ENCODE measurements at regions not wholly inside any gene's neighbourhood (a gene's known extent, or its start where the extent isn't known, plus 50 kb on each side); places are given as distances from the start of the nearest gene placed in this dataset.

DNA sequence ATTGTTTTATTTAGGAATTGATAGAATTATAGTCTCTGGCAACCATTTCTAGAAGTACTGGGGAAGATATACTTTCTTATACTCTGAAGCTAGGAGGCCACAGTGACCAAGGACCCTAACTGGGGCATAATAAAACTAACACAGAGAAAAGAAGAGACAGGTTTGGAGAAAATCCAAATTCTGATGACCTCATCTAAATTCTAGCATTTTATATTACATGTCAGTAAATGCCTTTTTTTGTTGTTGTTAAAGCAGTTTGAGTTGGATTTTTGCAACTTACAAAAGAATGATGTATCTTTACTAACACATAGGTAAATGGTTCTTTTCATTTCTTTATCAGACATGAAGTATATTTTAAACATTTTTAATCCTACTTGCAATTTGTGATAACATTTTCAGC lies 933.3 kb downstream of the TMTC2 start:
- no peaks in the 10 kb centered on the region for H3K27me3 ChIP-seq (replicated peaks in 1 of 4; ENCODE audit: control extremely low read depth in 1 of 4, control insufficient read depth in 3 of 4, insufficient read depth in 4 of 4, low read length in 3 of 4)
- no peak overlapping the region for H3K4me3 ChIP-seq (ENCODE audit: control extremely low read depth in 1 of 5, extremely low read depth in 1 of 5, insufficient read depth in 1 of 5, low read depth in 2 of 5, low read length in 4 of 5)
- no peak overlapping the region for H3K27ac Mint-ChIP-seq
- no peaks in the 10 kb centered on the region for H3K79me2 ChIP-seq (ENCODE audit: control insufficient read depth, insufficient read depth, low read length)
- no peak overlapping the region for H3K27ac ChIP-seq (ENCODE audit: low read length in 2 of 2)
- no peaks in the 10 kb centered on the region for H3K4me1 ChIP-seq (ENCODE audit: control insufficient read depth in 2 of 2, insufficient read depth in 2 of 2, low read length in 2 of 2)
- peaks cover 5% of the 10 kb centered on the region for H3K9me3 Mint-ChIP-seq (ENCODE audit: insufficient read depth)
- ChIA-PET CTCF (no interaction called here), POLR2A (no interaction called here)
- H2AFZ ChIP-seq (ENCODE audit: insufficient read depth, low read depth, low read length, poor library complexity, severe bottlenecking): no peak overlapping the region
- TF ChIP-seq, protein P1, sequence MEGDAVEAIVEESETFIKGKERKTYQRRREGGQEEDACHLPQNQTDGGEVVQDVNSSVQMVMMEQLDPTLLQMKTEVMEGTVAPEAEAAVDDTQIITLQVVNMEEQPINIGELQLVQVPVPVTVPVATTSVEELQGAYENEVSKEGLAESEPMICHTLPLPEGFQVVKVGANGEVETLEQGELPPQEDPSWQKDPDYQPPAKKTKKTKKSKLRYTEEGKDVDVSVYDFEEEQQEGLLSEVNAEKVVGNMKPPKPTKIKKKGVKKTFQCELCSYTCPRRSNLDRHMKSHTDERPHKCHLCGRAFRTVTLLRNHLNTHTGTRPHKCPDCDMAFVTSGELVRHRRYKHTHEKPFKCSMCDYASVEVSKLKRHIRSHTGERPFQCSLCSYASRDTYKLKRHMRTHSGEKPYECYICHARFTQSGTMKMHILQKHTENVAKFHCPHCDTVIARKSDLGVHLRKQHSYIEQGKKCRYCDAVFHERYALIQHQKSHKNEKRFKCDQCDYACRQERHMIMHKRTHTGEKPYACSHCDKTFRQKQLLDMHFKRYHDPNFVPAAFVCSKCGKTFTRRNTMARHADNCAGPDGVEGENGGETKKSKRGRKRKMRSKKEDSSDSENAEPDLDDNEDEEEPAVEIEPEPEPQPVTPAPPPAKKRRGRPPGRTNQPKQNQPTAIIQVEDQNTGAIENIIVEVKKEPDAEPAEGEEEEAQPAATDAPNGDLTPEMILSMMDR (IDR thresholded peaks at IDR 0.05): no peak
- TF ChIP-seq EZH2 (IDR thresholded peaks at IDR 0.05; ENCODE audit: borderline replicate concordance, insufficient read depth, low read depth, low read length, poor library complexity, severe bottlenecking): no peak
- no peaks in the 10 kb centered on the region for H3K27me3 Mint-ChIP-seq
- intact Hi-C loops (cut with micrococcal nuclease): no loop called here
- no peaks in the 10 kb centered on the region for H3K36me3 ChIP-seq (replicated peaks in 1 of 2; ENCODE audit: control extremely low read depth in 1 of 2, control insufficient read depth in 1 of 2, extremely low read depth in 1 of 2, insufficient read depth in 2 of 2, low read length in 1 of 2)
- H4K20me1 ChIP-seq (ENCODE audit: control insufficient read depth, insufficient read depth, low read length, poor library complexity, severe bottlenecking): no peaks in the 10 kb centered on the region
- no peak overlapping the region for H3K4me2 ChIP-seq (replicated peaks; ENCODE audit: low read depth, low read length, poor library complexity, severe bottlenecking)
- H3K4me3 Mint-ChIP-seq: no peak overlapping the region
- ATAC-seq (ENCODE audit: low read depth) (no peak), DNase-seq (no peak)
- no peaks in the 10 kb centered on the region for H3K4me1 Mint-ChIP-seq
- no peaks in the 10 kb centered on the region for H3K9me3 ChIP-seq (ENCODE audit: control extremely low read depth in 1 of 3, control insufficient read depth in 2 of 3, insufficient read depth in 1 of 3, low read length in 2 of 3)
- H3K9ac ChIP-seq (ENCODE audit: low read length): no peak overlapping the region

DNA sequence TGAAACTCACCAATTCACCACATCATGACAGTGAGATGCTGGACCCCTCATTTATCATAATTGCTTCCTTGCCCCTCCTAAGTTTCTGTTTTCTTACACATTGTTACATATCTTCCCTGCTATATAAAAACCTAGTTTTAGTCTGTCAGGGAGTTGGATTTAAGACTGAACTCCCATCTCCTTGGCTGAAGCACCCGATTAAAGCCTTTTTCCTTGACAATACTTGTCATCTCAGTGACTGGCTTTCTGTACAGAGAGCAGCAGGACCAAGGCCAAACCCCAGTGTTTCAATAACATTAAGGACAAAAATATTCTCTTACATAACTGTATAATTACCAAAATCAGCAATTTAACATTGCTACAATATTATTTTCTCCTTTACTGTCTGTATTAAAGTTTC lies 928.4 kb downstream of the TMTC2 start:
- no peaks in the 10 kb centered on the region for H3K4me1 Mint-ChIP-seq
- H3K27me3 Mint-ChIP-seq: no peaks in the 10 kb centered on the region
- Histone ChIP-seq H3K4me2 (replicated peaks; ENCODE audit: low read depth, low read length, poor library complexity, severe bottlenecking) (no peak overlapping the region), H4K20me1 (ENCODE audit: control insufficient read depth, insufficient read depth, low read length, poor library complexity, severe bottlenecking) (no peaks in the 10 kb centered on the region), H3K36me3 (replicated peaks in 1 of 2; ENCODE audit: control extremely low read depth in 1 of 2, control insufficient read depth in 1 of 2, extremely low read depth in 1 of 2, insufficient read depth in 2 of 2, low read length in 1 of 2) (no peaks in the 10 kb centered on the region), H3K79me2 (ENCODE audit: control insufficient read depth, insufficient read depth, low read length) (no peaks in the 10 kb centered on the region), H3K27me3 (replicated peaks in 1 of 4; ENCODE audit: control extremely low read depth in 1 of 4, control insufficient read depth in 3 of 4, insufficient read depth in 4 of 4, low read length in 3 of 4) (no peaks in the 10 kb centered on the region), H3K9me3 (ENCODE audit: control extremely low read depth in 1 of 3, control insufficient read depth in 2 of 3, insufficient read depth in 1 of 3, low read length in 2 of 3) (peaks cover 0 to 3% (median 3%) of the 10 kb centered on the region in 3 donors), H2AFZ (ENCODE audit: insufficient read depth, low read depth, low read length, poor library complexity, severe bottlenecking) (no peak overlapping the region), H3K4me1 (ENCODE audit: control insufficient read depth in 2 of 2, insufficient read depth in 2 of 2, low read length in 2 of 2) (no peaks in the 10 kb centered on the region), H3K9ac (ENCODE audit: low read length) (no peak overlapping the region), H3K27ac (ENCODE audit: low read length in 2 of 2) (no peak overlapping the region), H3K4me3 (ENCODE audit: control extremely low read depth in 1 of 5, extremely low read depth in 1 of 5, insufficient read depth in 1 of 5, low read depth in 2 of 5, low read length in 4 of 5) (no peak overlapping the region)
- H3K9me3 Mint-ChIP-seq (ENCODE audit: insufficient read depth): peaks cover 13% of the 10 kb centered on the region
- TF ChIP-seq EZH2 (IDR thresholded peaks at IDR 0.05; ENCODE audit: borderline replicate concordance, insufficient read depth, low read depth, low read length, poor library complexity, severe bottlenecking): no peak
- TF ChIP-seq, protein P1 (IDR thresholded peaks at IDR 0.05): no peak
- intact Hi-C loops (cut with micrococcal nuclease): no loop called here
- no CpG with 5 or more reads among the region's 1 CpG for WGBS (ENCODE audit: insufficient coverage)
- no peak overlapping the region for H3K27ac Mint-ChIP-seq
- H3K4me3 Mint-ChIP-seq: no peak overlapping the region
- POLR2A ChIA-PET: no interaction called here
- CTCF ChIA-PET: no interaction called here
- no peak for ATAC-seq (ENCODE audit: low read depth)
- DNase-seq: no peak

Data from B cell (primary cell).